Thyroid gland (tissue), 4 donors: ENCODE measurements at regions not wholly inside any gene's neighbourhood (a gene's known extent, or its start where the extent isn't known, plus 50 kb on each side); places are given as distances from the start of the nearest gene placed in this dataset.
"Not testable (repeated sequence)": the region's sequence is repeated elsewhere in the genome, so short reads cannot be mapped to it uniquely, and the experiment has no call there.

ENCODE experiments used
- CTCF ChIP-seq, 6 experiments: fragments of 200-600 bp in 3 of 6; fragments of 450-650 bp in 3 of 6; sonication (generic) in 3 of 6; IDR thresholded peaks; one replicate each; pipeline ENCODE4 v1.5.1; 2016 to 2019; ENCODE audit warnings: antibody characterized with exemption in 6 of 6, mild to moderate bottlenecking in 2 of 6, inconsistent platforms in 1 of 6, moderate library complexity in 1 of 6
- POLR2A ChIP-seq, 2 donors: fragments of 450-650 bp; IDR thresholded peaks; one replicate each; pipeline ENCODE4 v1.6.1; 2017; ENCODE audit warnings: antibody characterized with exemption in 2 of 2, mild to moderate bottlenecking in 2 of 2, moderate library complexity in 1 of 2

- not testable (repeated sequence) for TF ChIP-seq CTCF, POLR2A (IDR thresholded peaks at IDR 0.05)
These were observed 185.8 kb upstream of the IGF1 start for GRCh38 chr12:102666176-102666575.
